GM21515 (cell line): ENCODE measurements at regions not wholly inside any gene's neighbourhood (a gene's known extent, or its start where the extent isn't known, plus 50 kb on each side); places are given as distances from the start of the nearest gene placed in this dataset.
"Not testable (repeated sequence)": the region's sequence is repeated elsewhere in the genome, so short reads cannot be mapped to it uniquely, and the experiment has no call there.

Source experiments
- ATAC-seq: cut with Tn5 transposase; IDR thresholded peaks from one replicate; pipeline ENCODE4 v1.9.1; 2021; ENCODE audit not compliant: unreplicated experiment

- no peak for ATAC-seq
Observed at GRCh38 chr2:176947754-176948153, 264.8 kb upstream of the HNRNPA3 start.

- not testable (repeated sequence) for ATAC-seq
Observed at GRCh38 chr2:176951218-176951617, 261.4 kb upstream of the HNRNPA3 start.

- no peak for ATAC-seq
Observed at GRCh38 chr2:176956791-176957190, 255.8 kb upstream of the HNRNPA3 start.

- ATAC-seq = no peak
Observed at GRCh38 chr2:176959614-176960013, 253.0 kb upstream of the HNRNPA3 start.

GRCh38 chr2:176960061-176960460, 252.5 kb upstream of the HNRNPA3 start:
- no peak for ATAC-seq

GRCh38 chr2:176960736-176961520, 251.7 kb upstream of the HNRNPA3 start:
- no peak for ATAC-seq

- no peak for ATAC-seq
Observed at GRCh38 chr2:176961775-176962619, 250.6 kb upstream of the HNRNPA3 start.

- no peak for ATAC-seq
Observed at GRCh38 chr2:176963568-176964287, 248.9 kb upstream of the HNRNPA3 start.

- no peak for ATAC-seq
Observed at GRCh38 chr2:176967911-176968450, 244.6 kb upstream of the HNRNPA3 start.

- ATAC-seq = no peak
Observed at GRCh38 chr2:176969642-176970359, 242.8 kb upstream of the HNRNPA3 start.

GRCh38 chr2:176976736-176977685, 235.6 kb upstream of the HNRNPA3 start:
- no peak for ATAC-seq

GRCh38 chr2:176978921-176979320, 233.7 kb upstream of the HNRNPA3 start:
- ATAC-seq = no peak

GRCh38 chr2:176979981-176980710, 232.4 kb upstream of the HNRNPA3 start:
- no peak for ATAC-seq

- ATAC-seq = no peak
Observed at GRCh38 chr2:176984987-176985386, 227.6 kb upstream of the HNRNPA3 start.

GRCh38 chr2:176985871-176986270, 226.7 kb upstream of the HNRNPA3 start:
- no peak for ATAC-seq

- no peak for ATAC-seq
Observed at GRCh38 chr2:176986487-176986886, 226.1 kb upstream of the HNRNPA3 start.

GRCh38 chr2:176991411-176991810, 221.2 kb upstream of the HNRNPA3 start:
- ATAC-seq = no peak

- ATAC-seq = peak; percentile 66
Observed at GRCh38 chr2:176997074-176997791, 215.4 kb upstream of the HNRNPA3 start.
